Endothelial cell of umbilical vein (primary cell): ENCODE measurements at regions not wholly inside any gene's neighbourhood (a gene's known extent, or its start where the extent isn't known, plus 50 kb on each side); places are given as distances from the start of the nearest gene placed in this dataset.

ENCODE experiments used
- CTCF ChIP-seq, 2 donors: IDR thresholded peaks; 1 replicate in 1 of 2; 2 replicates in 1 of 2; pipeline ENCODE4 v1.5.1; 2011; ENCODE audit warnings: low read length in 2 of 2, mild to moderate bottlenecking in 2 of 2, moderate library complexity in 2 of 2, control low read depth in 1 of 2, inconsistent platforms in 1 of 2, low read depth in 1 of 2; ENCODE audit not compliant: insufficient read depth in 1 of 2; ENCODE audit errors: extremely low read depth in 1 of 2
- EZH2 ChIP-seq: IDR thresholded peaks from 2 replicates; pipeline ENCODE4 v1.6.1; 2012; ENCODE audit warnings: borderline replicate concordance, low read depth, mild to moderate bottlenecking, moderate library complexity, low read length, inconsistent platforms; ENCODE audit not compliant: severe bottlenecking
- POLR2A ChIP-seq: IDR thresholded peaks from 2 replicates; pipeline ENCODE4 v1.6.1; 2012; ENCODE audit warnings: low read depth, mild to moderate bottlenecking, control low read depth, low read length

GRCh38 chr14:53545217-53545616, 392.1 kb upstream of the DDHD1 start:
- TF ChIP-seq CTCF (IDR thresholded peaks at IDR 0.05; ENCODE audit: extremely low read depth in 1 of 2, insufficient read depth in 1 of 2, low read depth in 1 of 2, low read length in 2 of 2), result no peak
- no peak for TF ChIP-seq EZH2
- no peak for TF ChIP-seq POLR2A
